GM21576 (cell line): ENCODE measurements at regions not wholly inside any gene's neighbourhood (a gene's known extent, or its start where the extent isn't known, plus 50 kb on each side); places are given as distances from the start of the nearest gene placed in this dataset.
"Not testable (repeated sequence)": the region's sequence is repeated elsewhere in the genome, so short reads cannot be mapped to it uniquely, and the experiment has no call there.

ENCODE experiments used
- ATAC-seq: cut with Tn5 transposase; IDR thresholded peaks from one replicate; pipeline ENCODE4 v1.9.1; 2021; ENCODE audit warnings: mild to moderate bottlenecking, moderate library complexity; ENCODE audit not compliant: unreplicated experiment

DNA sequence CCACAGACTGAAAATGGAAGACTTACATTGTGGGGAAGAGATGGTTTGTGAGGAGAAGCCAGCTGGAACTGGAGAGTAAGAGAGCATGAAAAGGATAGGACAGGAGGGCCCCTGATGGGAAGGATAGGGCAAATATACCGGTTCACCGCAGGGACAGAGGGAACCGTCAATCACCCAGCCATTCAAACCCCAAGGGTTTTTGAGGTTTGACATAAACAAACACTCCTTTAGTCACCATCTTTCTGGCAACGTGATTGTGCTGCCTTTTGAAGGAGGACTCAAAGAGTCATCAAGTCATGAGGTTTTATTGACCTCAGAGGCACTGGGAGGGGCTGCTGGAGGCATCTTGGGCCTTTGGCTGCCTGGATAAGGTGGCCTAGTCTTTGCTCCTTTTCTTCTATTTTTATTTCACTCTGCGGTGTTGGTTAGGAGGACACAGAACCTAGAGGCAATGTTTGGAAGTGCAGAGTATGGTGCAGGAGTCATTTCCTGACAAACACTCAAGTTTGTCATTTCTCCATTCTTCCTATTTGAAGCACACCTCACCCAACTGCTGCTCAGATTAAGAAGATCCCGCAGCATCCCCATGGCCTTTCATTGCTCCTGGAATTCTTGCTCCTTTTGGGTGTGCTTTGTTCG, 487.3 kb upstream of the SPRED2 start:
- ATAC-seq = no peak

- no peak for ATAC-seq
Observed at GRCh38 chr2:65918760-65919187, 486.4 kb upstream of the SPRED2 start.

GRCh38 chr2:65917986-65918385, 485.6 kb upstream of the SPRED2 start:
- no peak for ATAC-seq

DNA sequence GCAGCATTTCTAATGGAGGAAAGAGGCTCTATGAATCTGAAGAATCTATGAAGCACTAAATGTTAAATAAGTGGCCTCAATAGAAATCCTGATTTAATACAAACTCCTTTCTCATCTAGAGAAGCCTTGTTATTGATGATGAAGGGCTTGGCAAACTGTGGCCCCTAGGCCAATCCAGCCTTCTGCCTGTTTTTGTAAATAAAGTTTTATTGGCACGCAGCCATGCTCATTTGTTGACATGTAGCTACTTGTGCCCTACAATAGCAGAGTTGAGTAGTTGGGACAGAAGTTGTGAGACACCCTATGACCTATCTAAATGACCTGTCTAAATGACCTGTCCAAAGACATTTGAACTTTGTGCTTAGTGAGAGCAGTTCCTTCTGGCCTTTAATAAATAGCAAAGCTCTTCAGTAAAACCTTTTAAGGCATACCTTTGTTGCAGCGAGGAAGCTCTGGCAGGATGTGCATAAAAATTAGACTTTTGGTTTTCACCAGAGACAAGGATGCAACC, 484.4 kb upstream of the SPRED2 start:
- no peak for ATAC-seq

- no peak for ATAC-seq
Observed at GRCh38 chr2:65916177-65916576, 483.8 kb upstream of the SPRED2 start.

GRCh38 chr2:65915273-65915672, 482.9 kb upstream of the SPRED2 start:
- ATAC-seq = no peak

- no peak for ATAC-seq
Observed at GRCh38 chr2:65914244-65914786, 481.9 kb upstream of the SPRED2 start.

GRCh38 chr2:65913813-65914212, 481.4 kb upstream of the SPRED2 start:
- ATAC-seq = no peak

DNA sequence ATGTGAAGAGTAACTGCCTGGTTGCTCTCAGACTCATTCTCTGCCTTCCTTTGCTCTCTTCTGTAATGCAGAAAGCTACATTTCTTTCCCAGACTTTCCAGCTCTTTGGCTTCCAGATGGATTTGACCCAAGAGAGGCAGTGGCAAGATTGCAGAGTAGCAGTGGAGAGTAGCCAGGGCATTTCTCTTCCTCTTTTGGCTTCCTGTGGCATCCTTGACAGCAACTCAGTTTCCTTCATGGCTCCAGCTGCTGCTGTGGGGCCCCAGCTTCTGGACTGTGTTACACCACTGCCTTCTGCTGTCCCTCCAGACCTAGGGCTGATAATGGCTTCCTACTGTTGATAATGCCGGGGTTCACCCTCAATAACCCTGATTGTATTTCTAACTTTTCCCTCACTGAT, 469.4 kb upstream of the SPRED2 start:
- ATAC-seq = no peak

DNA sequence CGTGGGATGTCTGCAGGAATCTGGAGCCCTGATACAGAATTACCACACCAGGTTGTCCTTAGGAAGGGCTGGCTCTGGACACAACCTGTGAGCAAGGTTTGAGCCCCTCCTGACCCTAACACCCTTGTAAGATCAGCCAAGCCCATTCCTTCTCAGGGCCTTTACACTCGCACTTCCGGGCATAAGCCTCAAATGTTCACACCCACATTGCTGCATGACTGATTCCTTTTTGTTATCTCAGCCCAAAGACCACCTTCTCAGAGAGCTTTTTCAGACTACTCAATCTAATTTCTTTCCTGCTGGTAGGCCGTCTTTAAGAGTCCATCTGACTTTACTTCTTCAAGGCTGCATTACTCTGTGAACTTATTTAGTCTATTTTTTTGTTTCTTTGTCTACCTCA, 464.0 kb upstream of the SPRED2 start:
- no peak for ATAC-seq

- ATAC-seq = not testable (repeated sequence)
Observed at GRCh38 chr2:65890131-65890530, 457.7 kb upstream of the SPRED2 start.

- no peak for ATAC-seq
Observed at GRCh38 chr2:65885266-65885665, 452.9 kb upstream of the SPRED2 start.

DNA sequence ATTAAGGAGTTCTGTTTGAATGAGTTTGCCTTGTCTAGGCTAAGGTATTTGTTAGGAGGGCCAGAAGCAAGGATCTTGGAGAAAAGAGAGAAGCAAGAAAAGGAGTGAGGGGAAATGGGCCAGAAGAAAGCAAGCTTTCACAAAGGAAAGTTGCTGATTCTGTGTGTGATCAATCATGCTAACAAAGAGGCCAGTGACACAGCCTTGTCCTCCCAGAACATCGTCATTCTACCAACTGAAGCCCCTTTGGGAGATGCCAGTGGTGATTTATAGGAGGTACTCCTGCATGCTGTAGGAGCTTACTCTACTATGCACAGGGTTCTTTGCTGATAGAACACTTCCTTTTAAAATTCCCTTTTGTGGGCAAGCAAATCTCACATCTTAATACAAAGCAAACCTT, 449.2 kb upstream of the SPRED2 start:
- ATAC-seq = no peak

DNA sequence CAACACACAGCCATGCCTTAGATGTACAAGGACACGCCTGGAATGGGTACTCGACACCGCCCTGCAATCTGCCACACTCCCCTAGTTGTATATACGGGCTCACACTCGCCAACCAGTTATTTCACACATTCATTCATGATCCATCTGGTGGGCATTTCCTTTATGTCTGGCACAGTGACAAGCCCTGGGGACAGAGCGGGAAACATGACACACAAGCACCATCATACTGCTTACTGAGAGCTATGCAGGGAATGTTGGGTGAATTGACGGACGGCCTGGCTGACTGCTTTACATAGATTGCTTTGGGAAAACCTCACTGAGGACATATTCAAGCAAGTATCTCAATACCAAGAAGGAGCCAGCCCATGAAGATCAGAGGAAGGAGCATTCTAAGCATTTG, 448.0 kb upstream of the SPRED2 start:
- no peak for ATAC-seq

DNA sequence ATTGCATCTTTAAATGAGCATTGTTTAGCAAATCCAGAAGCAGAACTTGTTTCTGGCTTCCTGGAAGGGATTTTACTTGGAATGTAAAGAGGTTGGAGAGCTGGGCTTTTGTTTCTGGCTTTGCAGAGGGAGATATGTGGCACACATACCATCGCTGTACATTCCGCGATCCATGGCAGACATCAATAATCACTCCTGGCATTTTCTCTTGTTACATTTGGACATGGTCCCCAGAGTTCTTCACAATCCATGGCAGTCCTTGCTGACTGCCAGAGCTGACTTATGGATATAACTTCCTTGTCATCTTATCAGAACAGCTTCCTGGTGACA, 445.6 kb upstream of the SPRED2 start:
- no peak for ATAC-seq

DNA sequence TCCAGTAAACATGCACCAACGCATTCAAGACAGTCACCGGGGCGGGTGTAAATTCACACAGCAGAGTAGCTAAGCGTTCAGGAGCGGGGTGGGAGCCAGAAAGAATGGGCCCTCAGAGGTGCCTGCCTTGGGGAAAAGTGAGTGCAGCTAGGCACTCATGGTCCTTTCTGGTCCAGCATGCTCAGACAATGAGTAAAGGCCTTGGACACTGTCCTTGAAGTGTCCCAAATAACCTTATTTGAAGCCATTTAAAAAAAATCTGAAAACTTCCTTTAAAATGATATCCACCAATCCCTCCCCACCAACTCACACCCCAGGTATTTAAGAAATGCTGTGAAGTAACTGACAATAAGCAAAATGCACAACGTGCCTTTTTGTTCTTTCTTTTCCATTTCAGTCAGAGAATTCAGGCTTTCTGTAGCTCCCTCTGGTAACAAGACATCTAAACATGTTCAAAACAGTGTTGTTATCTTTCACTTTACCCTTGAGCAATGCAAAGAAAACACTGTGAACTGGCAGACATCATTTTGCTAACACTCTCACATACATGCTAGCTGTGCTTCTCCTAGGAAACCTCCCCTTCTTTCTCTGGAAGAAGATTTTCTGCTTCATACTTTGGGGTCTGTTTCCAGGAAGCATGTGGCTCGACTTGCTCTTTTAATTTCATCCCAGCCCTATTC, 445.1 kb upstream of the SPRED2 start:
- no peak for ATAC-seq

DNA sequence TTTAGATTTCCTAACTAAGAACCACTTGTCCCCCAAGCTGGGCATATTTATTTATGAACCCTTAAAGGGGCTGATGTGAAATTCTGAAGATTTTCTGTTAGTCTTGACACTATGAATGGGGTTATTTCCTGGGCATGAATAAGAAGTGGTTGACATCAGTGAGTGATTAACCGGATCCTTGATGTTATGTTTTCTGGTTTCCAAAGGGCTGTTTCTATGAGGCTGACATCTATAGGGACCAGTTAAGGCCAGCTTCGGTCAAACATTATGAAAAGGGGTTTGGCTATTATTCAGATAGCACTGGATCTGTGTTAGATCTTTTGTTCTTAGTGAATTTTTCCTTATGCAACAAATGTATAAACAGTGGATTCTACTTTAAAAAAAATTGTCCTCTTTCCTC, 443.7 kb upstream of the SPRED2 start:
- ATAC-seq = no peak

- ATAC-seq = no peak
Observed at GRCh38 chr2:65870826-65871225, 438.4 kb upstream of the SPRED2 start.

DNA sequence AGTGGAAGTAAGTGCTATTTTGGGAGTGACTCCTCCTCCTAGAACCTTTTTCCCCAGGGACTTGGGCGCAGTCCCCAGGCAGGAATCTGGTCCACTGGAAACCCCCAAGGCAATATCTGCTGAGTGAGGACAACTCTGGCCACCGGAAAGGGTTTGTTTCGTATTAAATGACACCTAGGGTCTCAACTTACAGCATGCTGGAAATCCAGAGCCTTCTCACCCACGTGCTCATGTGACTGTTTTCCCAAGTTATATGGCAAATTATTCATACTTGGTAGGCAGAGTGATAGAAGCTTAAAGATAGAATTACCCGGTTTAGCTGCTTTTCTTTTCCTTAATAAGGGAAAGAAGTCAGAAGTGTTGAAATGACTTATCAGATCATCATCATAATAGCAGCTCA, 436.9 kb upstream of the SPRED2 start:
- ATAC-seq = no peak

DNA sequence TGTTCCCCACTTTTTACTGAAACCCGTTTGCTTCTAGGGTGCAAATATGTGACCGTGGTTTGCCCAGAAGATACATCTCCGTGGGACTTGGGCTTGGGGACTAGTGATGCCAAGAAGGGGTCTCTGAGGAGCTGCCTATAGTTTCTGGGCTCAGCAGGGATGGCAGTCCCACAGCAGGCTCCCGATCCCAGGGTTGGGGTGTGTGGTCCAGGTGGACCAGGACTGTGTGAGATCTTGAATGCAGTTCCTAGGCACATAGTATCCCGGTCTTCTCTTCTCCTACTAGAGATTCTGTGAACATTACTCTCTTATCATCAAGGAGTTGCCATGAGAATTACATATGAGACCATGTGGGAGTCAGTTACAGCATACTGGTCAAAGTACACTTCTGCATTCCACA, 435.8 kb upstream of the SPRED2 start:
- ATAC-seq = no peak

DNA sequence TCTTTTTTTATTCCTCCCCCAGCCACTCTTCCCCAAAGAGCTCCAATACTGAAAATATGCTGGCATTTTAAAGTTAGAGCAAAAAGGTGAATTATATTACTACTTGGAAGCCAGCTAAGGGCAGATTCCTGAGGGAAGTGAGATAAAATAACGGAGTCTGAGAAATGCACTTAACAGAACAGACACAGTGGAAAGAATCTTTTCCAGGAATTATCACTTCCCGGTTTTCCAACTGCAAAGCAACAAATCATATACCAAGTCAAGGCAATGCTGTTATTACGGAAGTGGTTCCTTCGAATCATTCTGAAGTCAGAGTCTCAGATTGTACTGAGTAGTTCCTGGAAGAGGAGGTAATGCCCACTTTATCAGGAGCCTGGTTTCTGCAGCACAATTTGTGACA, 435.0 kb upstream of the SPRED2 start:
- no peak for ATAC-seq

DNA sequence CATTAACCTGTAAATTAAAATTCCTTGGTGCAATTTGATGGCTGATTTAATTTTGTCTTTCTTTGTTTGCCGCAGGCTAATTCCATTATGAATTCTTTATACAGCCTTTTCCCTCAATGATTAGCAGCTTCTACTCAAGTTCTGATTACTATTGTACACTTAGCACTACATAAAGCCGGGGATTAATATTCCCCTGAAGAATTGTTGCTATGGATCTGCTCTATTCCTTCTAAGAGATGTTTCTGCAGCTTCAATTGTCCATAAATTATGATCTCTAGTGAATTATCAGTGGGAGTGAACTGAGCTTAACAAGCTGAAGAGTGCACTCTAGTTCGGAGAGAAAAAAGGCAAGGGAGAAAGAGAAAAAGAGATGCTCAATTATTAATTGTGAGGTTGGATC, 433.7 kb upstream of the SPRED2 start:
- no peak for ATAC-seq

- ATAC-seq = no peak
Observed at GRCh38 chr2:65864619-65865018, 432.2 kb upstream of the SPRED2 start.
